Endothelial cell of umbilical vein (primary cell): ENCODE measurements at regions not wholly inside any gene's neighbourhood (a gene's known extent, or its start where the extent isn't known, plus 50 kb on each side); places are given as distances from the start of the nearest gene placed in this dataset.

Source experiments
- BruUV-seq: library from RNA; stranded (reverse); fragments of 400-500 nt; replicated peaks from 2 replicates; lab custom pipeline; 2021; lab: Mats Ljungman, UMichigan
- CTCF ChIA-PET: fragments of 300-600, 350-600 bp; sonication (Branson Sonifier 250); formaldehyde crosslinking; loops from one replicate; lab custom pipeline; 2021; ENCODE audit warnings: antibody characterized with exemption, inconsistent platforms; lab: Charles Lee
- POLR2A ChIA-PET: fragments of 300-600, 350-600 bp; sonication (Branson Sonifier 250); formaldehyde crosslinking; loops from one replicate; lab custom pipeline; 2021; ENCODE audit warnings: antibody characterized with exemption, inconsistent platforms; lab: Charles Lee
- DNase-seq: peaks from one replicate; pipeline ENCODE4 v3.0.0-alpha.2; 2011; ENCODE audit warnings: low read depth, low spot score
- FAIRE-seq: peaks from 2 replicates; lab custom pipeline; 2011; peaks lifted over from hg19 to GRCh38; lab: Jason Lieb, UNC
- H2AFZ ChIP-seq: 2 replicates; pipeline ENCODE4 v1.6.0; 2012; ENCODE audit warnings: low read depth, low read length, control low read depth, inconsistent platforms
- H3K27ac ChIP-seq: 2 replicates; pipeline ENCODE4 v1.5.1; 2011; ENCODE audit warnings: low read depth, mild to moderate bottlenecking, control low read depth, low read length, moderate library complexity; ENCODE audit not compliant: insufficient read depth
- H3K27me3 ChIP-seq, 2 experiments: 2 replicates each; pipeline versions ENCODE4 v1.6.0 to v1.6.1; 2011; ENCODE audit warnings: low read length in 2 of 2, mixed read lengths in 1 of 2; ENCODE audit not compliant: control insufficient read depth in 2 of 2, insufficient read depth in 2 of 2
- H3K36me3 ChIP-seq, 2 experiments: 2 replicates in 1 of 2; 3 replicates in 1 of 2; pipeline ENCODE4 v1.5.1; 2011; ENCODE audit warnings: low read length in 2 of 2, mild to moderate bottlenecking in 1 of 2, moderate library complexity in 1 of 2; ENCODE audit not compliant: control insufficient read depth in 2 of 2, insufficient read depth in 2 of 2; ENCODE audit errors: extremely low read depth in 1 of 2
- H3K4me1 ChIP-seq: 3 replicates; pipeline ENCODE4 v1.5.1; 2011; ENCODE audit warnings: mild to moderate bottlenecking, low read length; ENCODE audit not compliant: control insufficient read depth, insufficient read depth; ENCODE audit errors: extremely low read depth
- H3K4me2 ChIP-seq: 2 replicates; pipeline ENCODE4 v1.6.1; 2011; ENCODE audit warnings: low read length, control low read depth, mixed read lengths; ENCODE audit not compliant: insufficient read depth
- H3K4me3 ChIP-seq, 3 experiments: fragments of 200-600 bp in 1 of 3; sonication (generic), shearing (Covaris generic) in 1 of 3; replicated peaks in 1 of 3; 2 replicates each; pipeline ENCODE4 v1.5.1; 2011 to 2016; ENCODE audit warnings: control low read depth in 3 of 3, low read length in 3 of 3, mild to moderate bottlenecking in 2 of 3, inconsistent platforms in 1 of 3, low read depth in 1 of 3, moderate library complexity in 1 of 3; ENCODE audit not compliant: insufficient read depth in 1 of 3
- H3K79me2 ChIP-seq: 2 replicates; pipeline ENCODE4 v1.6.0; 2012; ENCODE audit warnings: low read length, inconsistent platforms; ENCODE audit not compliant: control insufficient read depth, insufficient read depth
- H3K9ac ChIP-seq: replicated peaks from 2 replicates; pipeline ENCODE3; 2011; ENCODE audit warnings: low read length, control low read depth; ENCODE audit not compliant: insufficient read depth; ENCODE audit errors: extremely low read depth
- H3K9me1 ChIP-seq: replicated peaks from 3 replicates; pipeline ENCODE4 v1.6.0; 2011; ENCODE audit warnings: mild to moderate bottlenecking, low read length; ENCODE audit not compliant: control insufficient read depth, insufficient read depth; ENCODE audit errors: extremely low read depth
- H3K9me3 ChIP-seq: replicated peaks from 2 replicates; pipeline ENCODE4 v1.5.1; 2012; ENCODE audit warnings: low read length, inconsistent platforms; ENCODE audit not compliant: control insufficient read depth, insufficient read depth
- H4K20me1 ChIP-seq: replicated peaks from 2 replicates; pipeline ENCODE3; 2011; ENCODE audit warnings: mild to moderate bottlenecking, low read length; ENCODE audit not compliant: control insufficient read depth, insufficient read depth; ENCODE audit errors: extremely low read depth
- EZH2 ChIP-seq: IDR thresholded peaks from 2 replicates; pipeline ENCODE4 v1.6.1; 2012; ENCODE audit warnings: borderline replicate concordance, low read depth, mild to moderate bottlenecking, moderate library complexity, low read length, inconsistent platforms; ENCODE audit not compliant: severe bottlenecking
- FOS ChIP-seq: IDR thresholded peaks from 2 replicates; pipeline ENCODE4 v1.6.1; 2011; ENCODE audit warnings: mild to moderate bottlenecking, low read length, moderate library complexity, borderline replicate concordance; ENCODE audit not compliant: insufficient read depth
- GATA2 ChIP-seq: IDR thresholded peaks from 2 replicates; pipeline ENCODE4 v1.7.0; 2011; ENCODE audit warnings: low read depth, mild to moderate bottlenecking, moderate library complexity, mixed read lengths, low read length; ENCODE audit not compliant: insufficient read length, insufficient read depth
- JUN ChIP-seq: IDR thresholded peaks from 2 replicates; pipeline ENCODE4 v1.6.1; 2011; ENCODE audit warnings: borderline replicate concordance, low read depth; ENCODE audit not compliant: insufficient read length, insufficient read depth
- MAX ChIP-seq: IDR thresholded peaks from 2 replicates; pipeline ENCODE4 v1.6.1; 2011; ENCODE audit not compliant: insufficient read depth, insufficient read length
- MYC ChIP-seq: IDR thresholded peaks from one replicate; pipeline ENCODE4 v1.6.1; 2011; ENCODE audit warnings: mild to moderate bottlenecking, low read depth, low read length
- POLR2A ChIP-seq: IDR thresholded peaks from 2 replicates; pipeline ENCODE4 v1.6.1; 2012; ENCODE audit warnings: low read depth, mild to moderate bottlenecking, control low read depth, low read length
- POLR2AphosphoS5 ChIP-seq: IDR thresholded peaks from 2 replicates; pipeline ENCODE4 v1.6.1; 2012; ENCODE audit warnings: low read depth, mild to moderate bottlenecking, control low read depth, low read length, moderate library complexity; ENCODE audit not compliant: insufficient read depth
- dilution Hi-C: fragments of 300-500 bp; cut with MboI; formaldehyde crosslinking; loops from one replicate; pipeline ENCODE4 v1.15.0; 2019; ENCODE audit warnings: low sequenced_read_pairs; ENCODE audit not compliant: extremely low pct_ligation_motif_present
- intact Hi-C: fragments of 100-400 bp; cut with micrococcal nuclease; formaldehyde crosslinking; loops from one replicate; pipeline ENCODE4 v1.10.0; 2022
- TF ChIP-seq, protein P1 (sequence below), 2 donors: IDR thresholded peaks; 1 replicate in 1 of 2; 2 replicates in 1 of 2; pipeline ENCODE4 v1.5.1; 2011; ENCODE audit warnings: low read length in 2 of 2, mild to moderate bottlenecking in 2 of 2, moderate library complexity in 2 of 2, control low read depth in 1 of 2, inconsistent platforms in 1 of 2, low read depth in 1 of 2; ENCODE audit not compliant: insufficient read depth in 1 of 2; ENCODE audit errors: extremely low read depth in 1 of 2

- H3K4me1 ChIP-seq = no peaks in the 10 kb centered on the region
- H3K79me2 ChIP-seq = peaks cover 18% of the 10 kb centered on the region
- TF ChIP-seq EZH2 = no peak
- no peak for TF ChIP-seq JUN
- TF ChIP-seq MAX = no peak
- no peak for TF ChIP-seq POLR2AphosphoS5
- H3K9me1 ChIP-seq = no peaks in the 10 kb centered on the region
- CTCF ChIA-PET = no interaction called here
- H3K4me2 ChIP-seq = no peak overlapping the region
- no peak overlapping the region for H2AFZ ChIP-seq
- H3K36me3 ChIP-seq = no peaks in the 10 kb centered on the region
- no peaks in the 10 kb centered on the region for H3K9me3 ChIP-seq
- POLR2A ChIA-PET = no interaction called here
- no peaks in the 10 kb centered on the region for H3K27me3 ChIP-seq
- no peak overlapping the region for H3K9ac ChIP-seq
- intact Hi-C loops (no loop called here), dilution Hi-C loops (no loop called here)
- no peak overlapping the region for H3K27ac ChIP-seq
- H3K4me3 ChIP-seq = no peak overlapping the region
- BruUV-seq = no TSS peak
- H4K20me1 ChIP-seq = no peaks in the 10 kb centered on the region
- no peak for DNase-seq
- no peak for FAIRE-seq
Observed at GRCh38 chr13:74036373-74036772, 97.8 kb downstream of the KLF12 start.

GRCh38 chr13:74035896-74036295 lies 98.3 kb downstream of the KLF12 start:
- Histone ChIP-seq H3K9ac (no peak overlapping the region), H3K79me2 (peaks cover 17% of the 10 kb centered on the region), H3K36me3 (no peaks in the 10 kb centered on the region), H3K4me3 (no peak overlapping the region), H3K4me2 (no peak overlapping the region), H4K20me1 (no peaks in the 10 kb centered on the region), H3K27me3 (no peaks in the 10 kb centered on the region), H3K4me1 (no peaks in the 10 kb centered on the region), H3K9me3 (no peaks in the 10 kb centered on the region), H3K27ac (no peak overlapping the region), H3K9me1 (no peaks in the 10 kb centered on the region), H2AFZ (no peak overlapping the region)
- DNase-seq (no peak), FAIRE-seq (no peak)
- dilution Hi-C loops (no loop called here), intact Hi-C loops (no loop called here)
- POLR2A ChIA-PET = no interaction called here
- no peak for TF ChIP-seq MYC
- no peak for TF ChIP-seq POLR2AphosphoS5
- no peak for TF ChIP-seq FOS
- TF ChIP-seq EZH2 = no peak
- TF ChIP-seq MAX = no peak
- TF ChIP-seq POLR2A = no peak
- no peak for TF ChIP-seq GATA2
- TF ChIP-seq JUN = no peak
- TF ChIP-seq, protein P1, sequence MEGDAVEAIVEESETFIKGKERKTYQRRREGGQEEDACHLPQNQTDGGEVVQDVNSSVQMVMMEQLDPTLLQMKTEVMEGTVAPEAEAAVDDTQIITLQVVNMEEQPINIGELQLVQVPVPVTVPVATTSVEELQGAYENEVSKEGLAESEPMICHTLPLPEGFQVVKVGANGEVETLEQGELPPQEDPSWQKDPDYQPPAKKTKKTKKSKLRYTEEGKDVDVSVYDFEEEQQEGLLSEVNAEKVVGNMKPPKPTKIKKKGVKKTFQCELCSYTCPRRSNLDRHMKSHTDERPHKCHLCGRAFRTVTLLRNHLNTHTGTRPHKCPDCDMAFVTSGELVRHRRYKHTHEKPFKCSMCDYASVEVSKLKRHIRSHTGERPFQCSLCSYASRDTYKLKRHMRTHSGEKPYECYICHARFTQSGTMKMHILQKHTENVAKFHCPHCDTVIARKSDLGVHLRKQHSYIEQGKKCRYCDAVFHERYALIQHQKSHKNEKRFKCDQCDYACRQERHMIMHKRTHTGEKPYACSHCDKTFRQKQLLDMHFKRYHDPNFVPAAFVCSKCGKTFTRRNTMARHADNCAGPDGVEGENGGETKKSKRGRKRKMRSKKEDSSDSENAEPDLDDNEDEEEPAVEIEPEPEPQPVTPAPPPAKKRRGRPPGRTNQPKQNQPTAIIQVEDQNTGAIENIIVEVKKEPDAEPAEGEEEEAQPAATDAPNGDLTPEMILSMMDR (IDR thresholded peaks at IDR 0.05; ENCODE audit: extremely low read depth in 1 of 2, insufficient read depth in 1 of 2, low read depth in 1 of 2, low read length in 2 of 2) = no peak
- no TSS peak for BruUV-seq
- CTCF ChIA-PET = no interaction called here
